Breast epithelium (tissue), 3 donors: ENCODE measurements at regions not wholly inside any gene's neighbourhood (a gene's known extent, or its start where the extent isn't known, plus 50 kb on each side); places are given as distances from the start of the nearest gene placed in this dataset.

Experiments used
- CTCF ChIP-seq, 3 donors: fragments of 450-650 bp; IDR thresholded peaks; one replicate each; pipeline ENCODE4 v1.5.1; 2016 to 2017; ENCODE audit warnings: antibody characterized with exemption in 3 of 3, mild to moderate bottlenecking in 3 of 3, moderate library complexity in 3 of 3
- POLR2AphosphoS5 ChIP-seq, 3 donors: sonication (generic); formaldehyde crosslinking; IDR thresholded peaks; one replicate each; pipeline ENCODE4 v1.6.1; 2017; ENCODE audit warnings: antibody characterized with exemption in 3 of 3

GRCh38 chr11:95302211-95302610 lies 71.2 kb upstream of the SESN3 start:
- TF ChIP-seq CTCF (IDR thresholded peaks at IDR 0.05) (no peak), POLR2AphosphoS5 (IDR thresholded peaks at IDR 0.05) (no peak)
